ENCODE measurements at regions not wholly inside any gene's neighbourhood (a gene's known extent, or its start where the extent isn't known, plus 50 kb on each side); places are given as distances from the start of the nearest gene placed in this dataset.
A peak's percentile ranks its signal among the peaks of the same experiment; 100 is the strongest.

GRCh38 chr3:194069421-194070219 is 66.3 kb upstream of the HES1 start:
- DNase-seq (ENCODE audit: low spot score) = peak; percentile 75

- no peak for DNase-seq (ENCODE audit: low spot score)
Measured at GRCh38 chr3:194070220-194070633, 65.7 kb upstream of the HES1 start.

- peak; percentile 69 for DNase-seq (ENCODE audit: low spot score)
Measured at GRCh38 chr3:194070634-194071409, 65.1 kb upstream of the HES1 start.

- DNase-seq (ENCODE audit: low spot score) = no peak
Measured at GRCh38 chr3:194072097-194072428, 63.9 kb upstream of the HES1 start.

- no peak for DNase-seq (ENCODE audit: low spot score)
Measured at GRCh38 chr3:194072691-194073279, 63.2 kb upstream of the HES1 start.

GRCh38 chr3:194073926-194074325 is 62.0 kb upstream of the HES1 start:
- DNase-seq (ENCODE audit: low spot score) = no peak

GRCh38 chr3:194075088-194075615 is 60.8 kb upstream of the HES1 start:
- no peak for DNase-seq (ENCODE audit: low spot score)

GRCh38 chr3:194075802-194076460 is 60.0 kb upstream of the HES1 start:
- peak; percentile 86 for DNase-seq (ENCODE audit: low spot score)

- DNase-seq (ENCODE audit: low spot score) = no peak
Measured at GRCh38 chr3:194076475-194076874, 59.5 kb upstream of the HES1 start.

GRCh38 chr3:194077602-194078001 is 58.3 kb upstream of the HES1 start:
- no peak for DNase-seq (ENCODE audit: low spot score)

- no peak for DNase-seq (ENCODE audit: low spot score)
Measured at GRCh38 chr3:194078045-194078821, 57.7 kb upstream of the HES1 start.

- no peak for DNase-seq (ENCODE audit: low spot score)
Measured at GRCh38 chr3:194079702-194080172, 56.2 kb upstream of the HES1 start.

GRCh38 chr3:194080436-194080835 is 55.5 kb upstream of the HES1 start:
- DNase-seq (ENCODE audit: low spot score) = no peak

GRCh38 chr3:194080913-194081800 is 54.8 kb upstream of the HES1 start:
- no peak for DNase-seq (ENCODE audit: low spot score)

GRCh38 chr3:194081826-194082225 is 54.1 kb upstream of the HES1 start:
- DNase-seq (ENCODE audit: low spot score) = no peak

- no peak for DNase-seq (ENCODE audit: low spot score)
Measured at GRCh38 chr3:194082743-194083636, 53.0 kb upstream of the HES1 start.

- no peak for DNase-seq (ENCODE audit: low spot score)
Measured at GRCh38 chr3:194083637-194084224, 52.2 kb upstream of the HES1 start.

- DNase-seq (ENCODE audit: low spot score) = no peak
Measured at GRCh38 chr3:194084284-194084683, 51.7 kb upstream of the HES1 start.

Data from HuH-7.5 (cell line).